ENCODE measurements at regions not wholly inside any gene's neighbourhood (a gene's known extent, or its start where the extent isn't known, plus 50 kb on each side); places are given as distances from the start of the nearest gene placed in this dataset.
A peak's percentile ranks its signal among the peaks of the same experiment; 100 is the strongest.

DNA sequence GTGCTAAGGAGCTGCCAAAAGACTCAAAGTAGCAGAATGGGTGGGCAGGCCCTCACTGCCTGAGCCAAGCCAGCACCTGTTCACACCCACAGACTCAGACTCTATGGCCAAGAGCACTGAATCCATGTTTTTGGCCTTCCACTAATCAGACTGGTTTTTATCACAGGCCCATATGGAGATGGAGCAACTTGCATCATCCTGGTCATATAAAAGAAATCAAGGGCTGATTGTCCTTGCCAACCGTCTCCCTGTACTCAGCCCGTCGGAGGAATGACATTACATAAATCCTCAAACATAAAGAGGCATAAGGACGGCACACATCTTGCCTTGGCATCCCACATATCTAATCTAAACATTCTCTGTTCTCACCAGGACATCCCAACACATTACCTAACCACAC, 66.7 kb downstream of the MARCHF4 start:
- H3K4me1 ChIP-seq (ENCODE audit: control insufficient read depth, insufficient read depth, low read length): no peaks in the 10 kb centered on the region
- TF ChIP-seq, protein P1, sequence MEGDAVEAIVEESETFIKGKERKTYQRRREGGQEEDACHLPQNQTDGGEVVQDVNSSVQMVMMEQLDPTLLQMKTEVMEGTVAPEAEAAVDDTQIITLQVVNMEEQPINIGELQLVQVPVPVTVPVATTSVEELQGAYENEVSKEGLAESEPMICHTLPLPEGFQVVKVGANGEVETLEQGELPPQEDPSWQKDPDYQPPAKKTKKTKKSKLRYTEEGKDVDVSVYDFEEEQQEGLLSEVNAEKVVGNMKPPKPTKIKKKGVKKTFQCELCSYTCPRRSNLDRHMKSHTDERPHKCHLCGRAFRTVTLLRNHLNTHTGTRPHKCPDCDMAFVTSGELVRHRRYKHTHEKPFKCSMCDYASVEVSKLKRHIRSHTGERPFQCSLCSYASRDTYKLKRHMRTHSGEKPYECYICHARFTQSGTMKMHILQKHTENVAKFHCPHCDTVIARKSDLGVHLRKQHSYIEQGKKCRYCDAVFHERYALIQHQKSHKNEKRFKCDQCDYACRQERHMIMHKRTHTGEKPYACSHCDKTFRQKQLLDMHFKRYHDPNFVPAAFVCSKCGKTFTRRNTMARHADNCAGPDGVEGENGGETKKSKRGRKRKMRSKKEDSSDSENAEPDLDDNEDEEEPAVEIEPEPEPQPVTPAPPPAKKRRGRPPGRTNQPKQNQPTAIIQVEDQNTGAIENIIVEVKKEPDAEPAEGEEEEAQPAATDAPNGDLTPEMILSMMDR (IDR thresholded peaks at IDR 0.05): no peak
- TF ChIP-seq, protein P2, sequence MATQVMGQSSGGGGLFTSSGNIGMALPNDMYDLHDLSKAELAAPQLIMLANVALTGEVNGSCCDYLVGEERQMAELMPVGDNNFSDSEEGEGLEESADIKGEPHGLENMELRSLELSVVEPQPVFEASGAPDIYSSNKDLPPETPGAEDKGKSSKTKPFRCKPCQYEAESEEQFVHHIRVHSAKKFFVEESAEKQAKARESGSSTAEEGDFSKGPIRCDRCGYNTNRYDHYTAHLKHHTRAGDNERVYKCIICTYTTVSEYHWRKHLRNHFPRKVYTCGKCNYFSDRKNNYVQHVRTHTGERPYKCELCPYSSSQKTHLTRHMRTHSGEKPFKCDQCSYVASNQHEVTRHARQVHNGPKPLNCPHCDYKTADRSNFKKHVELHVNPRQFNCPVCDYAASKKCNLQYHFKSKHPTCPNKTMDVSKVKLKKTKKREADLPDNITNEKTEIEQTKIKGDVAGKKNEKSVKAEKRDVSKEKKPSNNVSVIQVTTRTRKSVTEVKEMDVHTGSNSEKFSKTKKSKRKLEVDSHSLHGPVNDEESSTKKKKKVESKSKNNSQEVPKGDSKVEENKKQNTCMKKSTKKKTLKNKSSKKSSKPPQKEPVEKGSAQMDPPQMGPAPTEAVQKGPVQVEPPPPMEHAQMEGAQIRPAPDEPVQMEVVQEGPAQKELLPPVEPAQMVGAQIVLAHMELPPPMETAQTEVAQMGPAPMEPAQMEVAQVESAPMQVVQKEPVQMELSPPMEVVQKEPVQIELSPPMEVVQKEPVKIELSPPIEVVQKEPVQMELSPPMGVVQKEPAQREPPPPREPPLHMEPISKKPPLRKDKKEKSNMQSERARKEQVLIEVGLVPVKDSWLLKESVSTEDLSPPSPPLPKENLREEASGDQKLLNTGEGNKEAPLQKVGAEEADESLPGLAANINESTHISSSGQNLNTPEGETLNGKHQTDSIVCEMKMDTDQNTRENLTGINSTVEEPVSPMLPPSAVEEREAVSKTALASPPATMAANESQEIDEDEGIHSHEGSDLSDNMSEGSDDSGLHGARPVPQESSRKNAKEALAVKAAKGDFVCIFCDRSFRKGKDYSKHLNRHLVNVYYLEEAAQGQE (IDR thresholded peaks at IDR 0.05; ENCODE audit: insufficient read depth in 1 of 2, low read depth in 2 of 2, low read length in 1 of 2): no peak
- in situ Hi-C loops (cut with HindIII; ENCODE audit: low pct_unique_long_range_greater_than_20kb, low sequenced_read_pairs) (no loop called here), intact Hi-C loops (cut with micrococcal nuclease; ENCODE audit: unreplicated experiment) (no loop called here)
- no peak overlapping the region for H3K27ac ChIP-seq (ENCODE audit: low read length)
- ATAC-seq (no peak), DNase-seq (ENCODE audit: low read depth, low spot score) (no peak)
- no peaks in the 10 kb centered on the region for H3K36me3 ChIP-seq (ENCODE audit: control insufficient read depth, insufficient read depth, low read length)
- BruUV-seq (replicated peaks): no TSS peak
- ChIA-PET CTCF (no interaction called here), POLR2A (no interaction called here)
- H3K27me3 ChIP-seq (ENCODE audit: control insufficient read depth, insufficient read depth, low read length): no peaks in the 10 kb centered on the region
- no peaks in the 10 kb centered on the region for H3K9me3 ChIP-seq (ENCODE audit: control insufficient read depth, insufficient read depth, low read depth, low read length)
- no peak overlapping the region for H3K4me3 ChIP-seq (ENCODE audit: low read depth in 2 of 2, low read length in 2 of 2)

GRCh38 chr2:216302981-216303676, 69.2 kb downstream of the MARCHF4 start:
- no peak for DNase-seq (ENCODE audit: low read depth, low spot score)
- in situ Hi-C loops (cut with HindIII; ENCODE audit: low pct_unique_long_range_greater_than_20kb, low sequenced_read_pairs) (no loop called here), intact Hi-C loops (cut with micrococcal nuclease; ENCODE audit: unreplicated experiment) (no loop called here)
- Histone ChIP-seq H3K36me3 (ENCODE audit: control insufficient read depth, insufficient read depth, low read length) (no peaks in the 10 kb centered on the region), H3K9me3 (ENCODE audit: control insufficient read depth, insufficient read depth, low read depth, low read length) (no peaks in the 10 kb centered on the region), H3K27ac (ENCODE audit: low read length) (no peak overlapping the region), H3K27me3 (ENCODE audit: control insufficient read depth, insufficient read depth, low read length) (no peaks in the 10 kb centered on the region), H3K4me3 (ENCODE audit: low read depth in 2 of 2, low read length in 2 of 2) (no peak overlapping the region), H3K4me1 (ENCODE audit: control insufficient read depth, insufficient read depth, low read length) (no peaks in the 10 kb centered on the region)
- ChIA-PET CTCF (interaction anchor here (1.0 kb wide), 1 partner anchor 20 kb away, joined by 3 read pairs; no protein-coding TSS in a partner anchor), POLR2A (interaction anchor here (0.5 kb wide), 1 partner anchor 148 kb away, joined by 7 read pairs; no protein-coding TSS in a partner anchor)
- ATAC-seq: no peak
- no TSS peak for BruUV-seq (replicated peaks)
- TF ChIP-seq, protein P2 (IDR thresholded peaks at IDR 0.05; ENCODE audit: insufficient read depth in 1 of 2, low read depth in 2 of 2, low read length in 1 of 2): peak in 1 of 2 experiments; percentile 37; a peak in 1 of 4 replicates
- TF ChIP-seq SIN3A (IDR thresholded peaks at IDR 0.05; ENCODE audit: borderline replicate concordance, insufficient read depth, low read depth, low read length): no peak
